H1 (cell line): ENCODE measurements at regions not wholly inside any gene's neighbourhood (a gene's known extent, or its start where the extent isn't known, plus 50 kb on each side); places are given as distances from the start of the nearest gene placed in this dataset.

Source experiments
- CTCF ChIA-PET: fragments of 300-600 bp; sonication (Branson Sonifier 250); formaldehyde crosslinking; loops from one replicate; lab custom pipeline; 2021; ENCODE audit not compliant: partially characterized antibody; lab: Charles Lee
- POLR2A ChIA-PET: fragments of 300-600 bp; sonication (Branson Sonifier 250); formaldehyde crosslinking; loops from one replicate; lab custom pipeline; 2021; ENCODE audit warnings: inconsistent platforms; ENCODE audit not compliant: partially characterized antibody; lab: Charles Lee
- DNase-seq, 2 experiments: peaks; one replicate each; pipeline versions ENCODE4 v3.0.0 to v3.0.0-alpha.2; 2010 to 2022; ENCODE audit warnings: low spot score in 2 of 2, low read depth in 1 of 2, mixed read lengths in 1 of 2
- FAIRE-seq: peaks from 2 replicates; lab custom pipeline; 2011; peaks lifted over from hg19 to GRCh38; lab: Jason Lieb, UNC
- H2AFZ ChIP-seq: 2 replicates; pipeline ENCODE4 v1.8.1; 2012; ENCODE audit warnings: low read length, inconsistent platforms
- H2AK5ac ChIP-seq: 2 replicates; pipeline ENCODE4 v1.6.1; 2013; ENCODE audit warnings: low read depth, low read length
- H2BK120ac ChIP-seq: replicated peaks from 2 replicates; pipeline ENCODE3; 2013; ENCODE audit warnings: low read depth, low read length, inconsistent platforms
- H2BK12ac ChIP-seq: 2 replicates; pipeline ENCODE4 v1.6.1; 2013; ENCODE audit warnings: low read depth, low read length
- H2BK15ac ChIP-seq: 2 replicates; pipeline ENCODE4 v1.6.1; 2013; ENCODE audit warnings: low read length
- H2BK20ac ChIP-seq: 2 replicates; pipeline ENCODE4 v1.6.1; 2013; ENCODE audit warnings: low read length
- H2BK5ac ChIP-seq: 2 replicates; pipeline ENCODE4 v1.6.1; 2013; ENCODE audit warnings: low read depth, low read length
- H3K14ac ChIP-seq: 2 replicates; pipeline ENCODE4 v1.6.1; 2013; ENCODE audit warnings: inconsistent platforms; ENCODE audit not compliant: insufficient read length
- H3K18ac ChIP-seq: 2 replicates; pipeline ENCODE4 v1.6.1; 2013; ENCODE audit warnings: low read length; ENCODE audit errors: extremely low read depth
- H3K23ac ChIP-seq: 2 replicates; pipeline ENCODE4 v1.6.1; 2013; ENCODE audit warnings: inconsistent platforms; ENCODE audit not compliant: insufficient read length
- H3K23me2 ChIP-seq: 2 replicates; pipeline ENCODE4 v1.6.1; 2013; ENCODE audit warnings: low read depth, low read length
- H3K27ac ChIP-seq: 2 replicates; pipeline ENCODE4 v1.6.1; 2011; ENCODE audit warnings: low read depth, low read length, inconsistent platforms
- H3K27me3 ChIP-seq, 4 experiments: replicated peaks in 1 of 4; 1 replicate in 1 of 4; 2 replicates in 3 of 4; pipeline versions ENCODE4 v1.6.1 to v1.8.1; 2011 to 2013; ENCODE audit warnings: low read length in 3 of 4, mild to moderate bottlenecking in 3 of 4, inconsistent platforms in 2 of 4, mixed read lengths in 2 of 4, moderate library complexity in 1 of 4; ENCODE audit not compliant: control insufficient read depth in 3 of 4, insufficient read depth in 3 of 4; ENCODE audit errors: extremely low read depth in 1 of 4
- H3K36me3 ChIP-seq, 4 experiments: 2 replicates each; pipeline versions ENCODE4 v1.6.1 to v1.8.1; 2011 to 2013; ENCODE audit warnings: mild to moderate bottlenecking in 4 of 4, low read length in 3 of 4, moderate library complexity in 2 of 4, control low read depth in 1 of 4, inconsistent platforms in 1 of 4; ENCODE audit not compliant: insufficient read depth in 4 of 4, control insufficient read depth in 2 of 4
- H3K4ac ChIP-seq: replicated peaks from 2 replicates; pipeline ENCODE3; 2013; ENCODE audit warnings: low read length, low read depth, mixed read lengths, inconsistent platforms; ENCODE audit not compliant: insufficient read length
- H3K4me1 ChIP-seq, 4 experiments: replicated peaks in 1 of 4; 1 replicate in 1 of 4; 2 replicates in 3 of 4; pipeline versions ENCODE4 v1.6.1 to v1.8.1; 2011 to 2013; ENCODE audit warnings: low read length in 3 of 4, inconsistent platforms in 2 of 4, mixed read lengths in 1 of 4; ENCODE audit not compliant: insufficient read depth in 4 of 4, control insufficient read depth in 3 of 4
- H3K4me2 ChIP-seq, 2 experiments: 2 replicates each; pipeline versions ENCODE4 v1.6.1 to v1.8.1; 2011 to 2013; ENCODE audit warnings: low read depth in 2 of 2, low read length in 2 of 2, control low read depth in 1 of 2, inconsistent platforms in 1 of 2, mild to moderate bottlenecking in 1 of 2; ENCODE audit not compliant: insufficient read depth in 1 of 2
- H3K4me3 ChIP-seq, 4 experiments: fragments of 200-600, 300-600 bp in 1 of 4; sonication (generic), shearing (Covaris generic), sonication (Bioruptor Twin) in 1 of 4; 2 replicates each; pipeline versions ENCODE4 v1.5.1 to v1.8.1; 2011 to 2016; ENCODE audit warnings: low read length in 4 of 4, low read depth in 3 of 4, control low read depth in 2 of 4, inconsistent platforms in 2 of 4, mild to moderate bottlenecking in 2 of 4, mixed read lengths in 1 of 4, moderate library complexity in 1 of 4; ENCODE audit not compliant: insufficient read depth in 2 of 4; ENCODE audit errors: extremely low read depth in 1 of 4
- H3K56ac ChIP-seq: replicated peaks from 2 replicates; pipeline ENCODE3; 2013; ENCODE audit warnings: low read depth, mild to moderate bottlenecking, mixed read lengths, low read length, inconsistent platforms; ENCODE audit not compliant: insufficient read length
- H3K79me1 ChIP-seq: 2 replicates; pipeline ENCODE4 v1.6.1; 2013; ENCODE audit warnings: low read depth, low read length, control low read depth
- H3K79me2 ChIP-seq, 2 experiments: 2 replicates each; pipeline versions ENCODE4 v1.6.1 to v1.8.1; 2012 to 2013; ENCODE audit warnings: low read length in 2 of 2, mild to moderate bottlenecking in 2 of 2, inconsistent platforms in 1 of 2; ENCODE audit not compliant: insufficient read depth in 2 of 2, control insufficient read depth in 1 of 2
- H3K9ac ChIP-seq, 4 experiments: replicated peaks in 1 of 4; 1 replicate in 1 of 4; 2 replicates in 3 of 4; pipeline versions ENCODE4 v1.6.1 to v1.8.1; 2011 to 2013; ENCODE audit warnings: low read depth in 3 of 4, low read length in 3 of 4, control low read depth in 2 of 4, mild to moderate bottlenecking in 2 of 4, moderate library complexity in 2 of 4, inconsistent platforms in 1 of 4; ENCODE audit errors: extremely low read depth in 1 of 4
- H3K9me3 ChIP-seq, 2 experiments: 2 replicates each; pipeline versions ENCODE4 v1.6.1 to v1.8.1; 2012 to 2013; ENCODE audit warnings: mild to moderate bottlenecking in 2 of 2, moderate library complexity in 2 of 2, control low read depth in 1 of 2, inconsistent platforms in 1 of 2, low read depth in 1 of 2, low read length in 1 of 2, mixed read lengths in 1 of 2; ENCODE audit not compliant: insufficient read depth in 2 of 2
- H4K20me1 ChIP-seq, 2 experiments: replicated peaks in 1 of 2; 2 replicates each; pipeline versions ENCODE3 to v1.8.1; 2011 to 2013; ENCODE audit warnings: inconsistent platforms in 2 of 2, low read length in 2 of 2, mild to moderate bottlenecking in 1 of 2; ENCODE audit not compliant: insufficient read depth in 2 of 2, control insufficient read depth in 1 of 2
- H4K5ac ChIP-seq: 2 replicates; pipeline ENCODE4 v1.6.1; 2013; ENCODE audit warnings: low read length, low read depth, mixed read lengths, inconsistent platforms; ENCODE audit not compliant: insufficient read length
- H4K8ac ChIP-seq: 2 replicates; pipeline ENCODE4 v1.8.0; 2013; ENCODE audit warnings: mild to moderate bottlenecking, moderate library complexity, low read length, inconsistent platforms; ENCODE audit not compliant: insufficient read depth; ENCODE audit errors: extremely low read depth
- H4K91ac ChIP-seq: replicated peaks from 2 replicates; pipeline ENCODE3; 2013; ENCODE audit warnings: low read length, mixed read lengths, inconsistent platforms; ENCODE audit not compliant: insufficient read length
- BCL11A ChIP-seq, 2 experiments: IDR thresholded peaks; one replicate each; pipeline ENCODE4 v1.6.1; 2011; ENCODE audit warnings: low read depth in 2 of 2, low read length in 2 of 2, mild to moderate bottlenecking in 2 of 2
- CBX5 ChIP-seq: fragments of 300-800, 300-1000 bp; sonication (generic); IDR thresholded peaks from 2 replicates; pipeline ENCODE4 v1.7.1; 2016; ENCODE audit warnings: antibody characterized with exemption, low read length, low read depth
- HDAC6 ChIP-seq: IDR thresholded peaks from one replicate; pipeline ENCODE4 v1.7.1; 2012; ENCODE audit warnings: low read depth, mild to moderate bottlenecking, inconsistent platforms, low read length, moderate library complexity
- KDM4A ChIP-seq: IDR thresholded peaks from one replicate; pipeline ENCODE4 v1.7.1; 2012; ENCODE audit warnings: low read depth, mild to moderate bottlenecking, moderate library complexity, low read length, inconsistent platforms; ENCODE audit not compliant: severe bottlenecking
- NANOG ChIP-seq: IDR thresholded peaks from 2 replicates; pipeline ENCODE4 v1.6.1; 2011; ENCODE audit warnings: low read length, low read depth, mild to moderate bottlenecking, inconsistent platforms; ENCODE audit not compliant: insufficient read depth, poor library complexity, severe bottlenecking
- RXRA ChIP-seq: IDR thresholded peaks from 2 replicates; pipeline ENCODE4 v1.6.1; 2011; ENCODE audit warnings: low read depth, mild to moderate bottlenecking, low read length, moderate library complexity; ENCODE audit not compliant: insufficient read depth
- YY1 ChIP-seq: IDR thresholded peaks from 2 replicates; pipeline ENCODE4 v1.6.1; 2011; ENCODE audit warnings: low read depth, mild to moderate bottlenecking, low read length
- TF ChIP-seq, protein P1 (sequence below): IDR thresholded peaks from 2 replicates; pipeline ENCODE4 v1.6.1; 2011; ENCODE audit warnings: low read length, improper control_type of control experiment
- TF ChIP-seq, protein P2 (sequence below): IDR thresholded peaks from 2 replicates; pipeline ENCODE4 v1.6.1; 2012; ENCODE audit warnings: inconsistent platforms

DNA sequence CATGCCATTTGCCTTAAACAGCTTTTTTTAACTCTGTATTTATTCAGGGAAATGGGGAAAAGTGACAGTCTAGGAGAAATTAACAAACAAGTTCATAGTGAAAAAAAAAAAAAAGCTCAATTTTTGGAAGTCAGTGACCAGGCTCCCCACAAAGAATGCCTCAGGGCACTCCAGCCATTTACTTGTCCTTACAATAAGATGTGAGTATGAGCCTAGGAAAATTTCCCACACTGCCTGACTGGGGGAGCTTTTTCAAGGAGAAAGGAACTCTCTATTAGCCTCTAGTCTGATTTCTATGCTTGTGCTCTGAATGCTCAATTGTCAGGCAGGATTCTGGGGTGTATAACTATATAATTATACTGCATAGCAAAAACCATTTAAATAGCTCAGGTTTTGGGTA, 74.9 kb upstream of the NRBF2 start:
- Histone ChIP-seq H3K4ac (no peak overlapping the region), H2BK5ac (no peak overlapping the region), H4K20me1 (no peaks in the 10 kb centered on the region), H3K4me2 (no peak overlapping the region), H3K4me1 (peaks cover 0 to 9% (median 0%) of the 10 kb centered on the region in 4 experiments; a peak in 1 of 7 replicates), H3K36me3 (no peaks in the 10 kb centered on the region), H2BK15ac (no peak overlapping the region), H4K8ac (no peak overlapping the region), H3K79me1 (no peaks in the 10 kb centered on the region), H3K14ac (no peak overlapping the region), H4K5ac (no peak overlapping the region), H2BK12ac (no peak overlapping the region), H3K79me2 (no peaks in the 10 kb centered on the region), H3K23me2 (no peaks in the 10 kb centered on the region), H2BK20ac (no peak overlapping the region), H2AK5ac (no peak overlapping the region), H3K9me3 (no peaks in the 10 kb centered on the region), H3K27me3 (no peaks in the 10 kb centered on the region), H3K23ac (no peak overlapping the region), H4K91ac (no peak overlapping the region), H3K27ac (no peak overlapping the region)
- ChIA-PET POLR2A (no interaction called here), CTCF (interaction anchor here (0.6 to 1.6 kb wide), 9 partner anchors 12 to 606 kb away, joined by 3 to 5 read pairs (median 3); no protein-coding TSS in a partner anchor)
- no peak for DNase-seq
- no peak for FAIRE-seq
- TF ChIP-seq YY1 (no peak), KDM4A (no peak), NANOG (no peak), RXRA (no peak), CBX5 (no peak), BCL11A (IDR thresholded peaks at IDR 0.05; ENCODE audit: low read depth in 2 of 2, low read length in 2 of 2) (no peak), HDAC6 (no peak)
- TF ChIP-seq, protein P1, sequence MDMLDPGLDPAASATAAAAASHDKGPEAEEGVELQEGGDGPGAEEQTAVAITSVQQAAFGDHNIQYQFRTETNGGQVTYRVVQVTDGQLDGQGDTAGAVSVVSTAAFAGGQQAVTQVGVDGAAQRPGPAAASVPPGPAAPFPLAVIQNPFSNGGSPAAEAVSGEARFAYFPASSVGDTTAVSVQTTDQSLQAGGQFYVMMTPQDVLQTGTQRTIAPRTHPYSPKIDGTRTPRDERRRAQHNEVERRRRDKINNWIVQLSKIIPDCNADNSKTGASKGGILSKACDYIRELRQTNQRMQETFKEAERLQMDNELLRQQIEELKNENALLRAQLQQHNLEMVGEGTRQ = no peak
- TF ChIP-seq, protein P2, sequence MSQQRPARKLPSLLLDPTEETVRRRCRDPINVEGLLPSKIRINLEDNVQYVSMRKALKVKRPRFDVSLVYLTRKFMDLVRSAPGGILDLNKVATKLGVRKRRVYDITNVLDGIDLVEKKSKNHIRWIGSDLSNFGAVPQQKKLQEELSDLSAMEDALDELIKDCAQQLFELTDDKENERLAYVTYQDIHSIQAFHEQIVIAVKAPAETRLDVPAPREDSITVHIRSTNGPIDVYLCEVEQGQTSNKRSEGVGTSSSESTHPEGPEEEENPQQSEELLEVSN = no peak
- TF ChIP-seq, all 59 proteins: peak for 0
- no peak overlapping the region for H3K9ac ChIP-seq
- no peak overlapping the region for H3K56ac ChIP-seq
- H3K4me3 ChIP-seq = no peak overlapping the region
- no peak overlapping the region for H2BK120ac ChIP-seq
- no peak overlapping the region for H2AFZ ChIP-seq
- H3K18ac ChIP-seq = no peak overlapping the region
